ENCODE measurements at regions not wholly inside any gene's neighbourhood (a gene's known extent, or its start where the extent isn't known, plus 50 kb on each side); places are given as distances from the start of the nearest gene placed in this dataset.

- TF ChIP-seq EP300 (IDR thresholded peaks at IDR 0.05; ENCODE audit: low read depth), result no peak
- TF ChIP-seq POLR2AphosphoS5 (IDR thresholded peaks at IDR 0.05), result no peak
- no peak for TF ChIP-seq CTCF (IDR thresholded peaks at IDR 0.05)
Observed at GRCh38 chr5:39497322-39497721, 72.5 kb upstream of the DAB2 start.

Measured in transverse colon (tissue), 4 donors.